GM19193 (cell line): ENCODE measurements at regions not wholly inside any gene's neighbourhood (a gene's known extent, or its start where the extent isn't known, plus 50 kb on each side); places are given as distances from the start of the nearest gene placed in this dataset.

Source experiments
- POLR2A ChIP-seq: IDR thresholded peaks from 4 replicates; pipeline ENCODE4 v1.6.1; 2011; ENCODE audit not compliant: insufficient read depth, insufficient read length; ENCODE audit errors: extremely low read depth

DNA sequence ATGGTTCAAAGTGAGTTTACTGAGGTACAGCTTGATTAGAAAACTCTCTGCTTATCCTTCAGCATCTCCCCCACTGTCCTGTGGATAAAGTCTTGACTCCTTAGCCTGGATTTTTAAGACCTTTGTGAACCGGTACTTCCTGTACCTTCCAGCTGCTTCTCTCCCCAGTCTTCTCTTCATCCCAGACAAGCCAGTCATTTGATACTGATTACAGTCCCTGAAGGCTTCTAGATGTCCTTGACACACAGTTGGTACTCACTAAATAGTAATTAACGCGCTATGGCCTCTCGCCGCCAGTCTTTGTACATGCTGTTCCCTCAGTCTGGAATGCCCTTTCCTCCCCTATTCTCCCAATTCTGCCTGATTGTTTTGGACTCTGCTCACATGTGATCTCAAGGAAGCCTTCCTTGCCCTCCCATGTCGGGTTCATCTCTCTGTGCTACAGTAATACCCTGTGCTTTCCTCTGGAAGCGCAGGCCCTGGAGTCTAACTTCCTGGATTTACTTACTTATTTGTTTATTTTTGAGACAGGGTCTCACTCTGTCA, 50.6 kb upstream of the PTGR2 start:
- TF ChIP-seq POLR2A: no peak

DNA sequence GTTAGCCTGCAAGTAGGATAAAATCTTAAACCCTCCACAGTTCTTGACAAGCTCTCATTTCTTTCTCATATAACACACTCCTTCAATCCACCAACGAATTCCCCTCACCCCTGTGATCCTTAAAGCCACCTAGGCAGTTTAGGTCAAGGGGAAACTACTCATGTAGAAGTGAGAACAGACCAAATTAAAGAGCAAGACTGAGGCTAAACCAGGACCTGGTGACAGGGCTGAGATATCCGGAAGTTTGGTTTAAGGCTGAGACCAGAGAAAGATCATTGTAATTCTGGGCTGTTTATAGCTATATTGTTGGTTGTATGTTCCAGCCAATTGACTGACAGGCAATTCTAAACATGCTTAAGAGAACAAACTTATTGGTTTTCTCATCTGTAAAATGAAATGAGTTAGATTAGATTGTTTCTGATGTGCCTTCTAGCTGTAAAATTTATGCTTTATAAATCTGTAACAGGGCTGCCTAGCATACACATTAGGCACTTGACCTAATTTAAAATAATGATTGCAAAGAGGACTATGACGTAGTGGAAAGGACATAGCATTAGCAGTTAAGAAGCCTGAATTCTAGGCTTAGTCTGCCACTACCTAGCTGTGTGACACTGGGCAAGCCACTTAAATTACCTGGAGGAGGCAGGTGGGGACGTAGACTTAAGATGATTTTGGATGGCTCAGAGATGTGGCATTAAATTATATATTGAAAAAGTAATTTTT, 53.9 kb upstream of the PTGR2 start:
- TF ChIP-seq POLR2A: no peak

DNA sequence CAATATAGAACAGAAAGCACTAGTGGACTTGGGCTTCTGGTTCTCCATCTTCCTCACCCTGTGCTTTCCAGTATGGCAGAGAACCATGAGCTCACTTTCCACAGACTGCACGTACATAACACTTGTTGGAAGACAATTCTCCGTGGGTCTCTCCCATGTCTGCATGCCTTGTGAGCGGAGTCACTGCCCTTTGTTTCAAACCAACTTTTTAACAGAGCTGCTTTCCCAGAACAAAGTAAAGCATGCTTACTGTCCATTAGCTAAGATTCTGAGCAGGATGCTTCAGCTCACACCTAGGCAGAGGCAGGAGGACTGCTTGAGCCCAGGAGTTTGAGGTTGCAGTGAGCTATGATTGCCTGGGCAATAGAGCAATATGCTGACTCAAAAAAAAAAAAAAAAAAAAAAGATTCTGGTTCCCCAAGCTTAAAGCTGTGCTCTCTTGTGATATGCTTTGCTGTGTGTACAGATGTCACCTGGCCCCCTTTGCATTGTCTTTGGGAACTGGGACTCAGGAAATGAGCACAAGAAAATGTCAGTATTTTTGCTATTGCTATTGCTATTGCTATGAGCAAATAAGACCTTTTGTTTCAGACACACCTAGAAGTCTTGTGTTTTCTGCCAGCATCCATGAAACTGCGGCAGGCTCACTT, 54.6 kb upstream of the PTGR2 start:
- no peak for TF ChIP-seq POLR2A

DNA sequence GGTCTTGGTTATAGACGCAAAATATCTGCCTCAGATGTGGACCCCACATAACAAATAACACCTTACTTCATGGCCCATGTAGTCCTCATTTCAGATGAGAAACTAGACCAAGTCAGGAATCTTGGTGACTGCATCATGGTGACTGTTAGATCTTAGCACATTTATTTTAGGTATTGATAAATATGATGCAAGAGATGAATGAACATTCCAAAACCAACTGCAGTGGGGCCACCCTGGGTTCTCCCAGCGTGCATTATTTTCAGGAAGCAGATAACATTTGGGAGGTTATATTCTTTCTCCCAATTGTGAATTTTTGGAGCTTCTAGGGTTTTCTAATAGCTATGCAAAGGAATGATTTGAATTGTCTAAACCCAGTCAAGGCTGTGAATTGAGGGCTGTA, 55.2 kb upstream of the PTGR2 start:
- TF ChIP-seq POLR2A: no peak

DNA sequence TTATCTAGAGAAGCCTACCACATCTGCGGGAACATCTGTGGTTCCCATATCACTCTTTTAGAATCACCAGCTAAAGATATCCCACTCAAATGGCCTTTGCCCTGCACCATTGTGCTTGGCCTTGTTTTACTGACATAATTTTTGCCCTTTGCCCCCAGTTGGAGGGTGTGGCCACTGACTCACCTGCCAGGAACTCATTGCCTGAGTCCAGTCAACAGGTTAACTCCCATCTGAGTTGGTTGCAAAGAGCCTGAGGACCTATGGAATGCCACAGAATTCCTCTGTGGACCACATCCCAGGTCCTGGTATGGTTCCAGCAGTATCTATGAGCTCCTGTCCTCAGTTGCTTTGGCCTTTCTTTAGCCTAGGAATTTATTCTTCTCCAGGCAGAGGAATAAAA, 55.7 kb upstream of the PTGR2 start:
- no peak for TF ChIP-seq POLR2A

DNA sequence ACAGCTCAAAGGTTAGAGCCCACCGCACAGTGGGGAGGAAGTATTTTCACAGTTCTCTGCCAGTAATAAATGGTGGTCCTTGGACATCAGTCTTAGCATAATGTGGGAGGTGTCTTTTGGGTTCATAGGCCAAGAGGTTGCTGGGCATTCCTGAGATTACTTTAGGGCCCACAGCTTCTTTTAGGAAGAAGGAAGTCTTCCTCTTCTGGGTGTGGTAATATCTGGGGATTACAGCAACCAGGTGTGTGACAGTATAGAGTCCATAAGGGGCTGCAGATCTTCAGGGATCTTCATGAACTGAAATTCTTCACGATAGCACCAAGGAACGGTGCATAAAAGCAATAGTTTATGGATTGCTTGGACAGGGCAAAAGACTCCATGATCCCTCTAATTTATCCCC, 56.2 kb upstream of the PTGR2 start:
- TF ChIP-seq POLR2A: no peak

DNA sequence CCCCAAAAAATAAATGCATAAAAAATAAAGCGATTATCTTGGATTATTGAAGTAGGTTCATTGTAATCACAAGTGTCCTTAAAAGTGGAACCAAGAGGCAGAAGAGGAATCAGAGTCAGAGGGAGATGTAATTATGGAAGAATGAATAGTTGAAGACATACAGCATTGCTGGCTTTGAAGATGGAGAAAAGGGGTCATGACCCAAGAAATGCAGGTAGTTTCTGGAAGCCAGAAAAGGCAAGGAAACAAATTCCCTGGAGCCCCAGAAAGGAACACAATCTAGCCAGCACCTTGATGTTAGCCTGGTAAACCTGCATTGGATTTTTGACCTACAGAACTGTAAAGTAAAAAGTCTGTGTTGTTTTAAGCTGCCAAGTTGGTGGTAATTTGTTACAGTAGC, 57.5 kb upstream of the PTGR2 start:
- no peak for TF ChIP-seq POLR2A

DNA sequence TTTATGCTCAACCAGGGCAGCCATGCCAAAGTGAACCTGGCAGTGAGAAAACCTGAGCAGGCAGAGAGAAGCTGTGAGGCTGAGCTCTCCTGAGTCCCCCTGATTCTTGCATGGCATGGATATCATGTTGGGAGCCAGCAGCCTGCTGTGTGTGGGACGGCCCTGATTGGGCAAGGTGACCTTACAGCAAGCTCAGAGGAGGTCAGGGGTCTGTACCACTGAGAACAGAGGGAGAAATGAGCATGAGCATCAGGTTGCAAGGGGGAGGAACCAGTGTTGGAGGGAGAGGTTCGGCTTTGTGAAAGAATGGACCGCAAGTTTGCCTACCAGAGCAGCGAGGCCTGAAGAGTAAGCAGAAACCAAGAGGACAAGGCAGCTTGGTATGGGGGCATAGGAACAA, 59.1 kb upstream of the PTGR2 start:
- no peak for TF ChIP-seq POLR2A

DNA sequence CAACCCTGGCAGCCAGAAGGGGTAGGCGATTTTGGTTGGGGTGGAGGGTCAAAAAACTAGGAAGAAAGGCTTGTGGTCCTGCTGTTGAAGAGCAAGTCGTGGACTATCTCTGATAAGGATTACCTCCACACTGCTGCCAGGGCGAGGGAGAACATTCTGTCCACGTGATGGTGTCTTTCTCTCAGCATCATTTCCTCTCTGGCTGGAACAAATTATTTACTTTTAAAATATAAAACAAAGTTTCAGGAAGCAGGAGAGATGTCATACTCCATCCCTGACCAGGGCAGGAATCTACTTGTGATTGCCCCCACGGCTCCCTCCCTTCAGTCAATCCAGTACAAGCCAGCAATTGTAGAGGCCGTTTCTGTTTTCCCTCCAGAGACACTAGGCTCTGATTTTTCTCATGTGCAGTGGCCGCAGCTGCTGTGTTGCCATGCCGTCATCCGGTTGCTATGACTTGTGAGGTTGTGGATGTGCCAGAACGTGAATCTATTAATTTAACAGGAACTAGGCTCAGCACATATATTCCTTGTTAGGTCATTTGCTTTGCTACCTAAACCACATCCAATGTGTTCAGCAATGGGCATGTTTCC, 61.5 kb upstream of the PTGR2 start:
- TF ChIP-seq POLR2A: no peak

DNA sequence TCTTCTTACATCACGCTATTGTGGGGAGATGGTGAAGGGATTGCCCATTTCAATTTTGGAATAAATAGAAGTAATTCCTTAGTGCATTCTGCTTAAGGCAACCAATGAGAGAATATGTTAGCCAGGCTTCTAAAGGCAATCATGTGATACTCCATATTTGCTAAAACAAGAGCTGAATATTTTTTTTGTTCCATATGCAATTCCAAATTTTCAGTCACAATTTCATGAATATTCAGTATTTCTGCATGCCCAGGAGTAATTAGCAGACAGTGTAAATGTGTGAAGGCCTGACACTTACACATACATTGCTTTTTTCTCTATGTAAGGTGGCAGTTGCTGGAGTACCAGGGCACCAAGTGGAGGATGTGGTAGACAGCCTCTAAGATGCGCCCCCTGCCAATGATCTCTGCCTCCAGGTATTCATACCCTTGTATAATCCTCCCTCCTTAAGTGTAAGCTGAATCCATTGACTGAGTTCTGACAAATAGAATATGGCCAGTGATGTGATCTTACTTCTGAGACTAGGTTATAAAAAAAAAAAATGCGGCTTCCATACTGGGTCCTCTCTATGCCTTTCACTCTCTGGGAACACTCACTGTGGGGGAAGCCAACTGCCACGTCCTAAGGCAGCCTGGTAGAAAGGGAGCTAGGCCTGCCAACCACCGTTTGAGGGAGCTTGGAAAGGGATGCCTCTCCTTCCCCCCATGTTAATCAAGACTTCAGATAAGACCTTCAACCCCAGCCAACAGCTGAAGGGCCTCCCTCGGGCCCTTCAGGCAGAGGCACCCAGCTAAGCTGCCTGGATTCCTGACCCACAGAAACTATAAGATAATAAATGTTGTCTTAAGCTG, 62.7 kb upstream of the PTGR2 start:
- no peak for TF ChIP-seq POLR2A

DNA sequence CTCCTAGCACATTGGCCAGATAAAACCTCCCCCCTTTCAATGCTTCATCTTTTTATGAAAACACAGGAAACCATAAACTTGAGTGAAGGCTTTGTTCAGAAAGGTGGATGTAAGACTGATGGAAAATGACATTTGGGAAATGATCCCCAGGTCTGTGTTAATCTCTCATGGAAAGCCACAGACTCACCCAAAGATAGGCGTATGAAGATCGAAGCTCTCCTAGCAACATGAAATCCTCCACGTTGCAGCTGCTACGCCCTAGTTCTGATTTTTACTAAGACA, 63.4 kb upstream of the PTGR2 start:
- no peak for TF ChIP-seq POLR2A

DNA sequence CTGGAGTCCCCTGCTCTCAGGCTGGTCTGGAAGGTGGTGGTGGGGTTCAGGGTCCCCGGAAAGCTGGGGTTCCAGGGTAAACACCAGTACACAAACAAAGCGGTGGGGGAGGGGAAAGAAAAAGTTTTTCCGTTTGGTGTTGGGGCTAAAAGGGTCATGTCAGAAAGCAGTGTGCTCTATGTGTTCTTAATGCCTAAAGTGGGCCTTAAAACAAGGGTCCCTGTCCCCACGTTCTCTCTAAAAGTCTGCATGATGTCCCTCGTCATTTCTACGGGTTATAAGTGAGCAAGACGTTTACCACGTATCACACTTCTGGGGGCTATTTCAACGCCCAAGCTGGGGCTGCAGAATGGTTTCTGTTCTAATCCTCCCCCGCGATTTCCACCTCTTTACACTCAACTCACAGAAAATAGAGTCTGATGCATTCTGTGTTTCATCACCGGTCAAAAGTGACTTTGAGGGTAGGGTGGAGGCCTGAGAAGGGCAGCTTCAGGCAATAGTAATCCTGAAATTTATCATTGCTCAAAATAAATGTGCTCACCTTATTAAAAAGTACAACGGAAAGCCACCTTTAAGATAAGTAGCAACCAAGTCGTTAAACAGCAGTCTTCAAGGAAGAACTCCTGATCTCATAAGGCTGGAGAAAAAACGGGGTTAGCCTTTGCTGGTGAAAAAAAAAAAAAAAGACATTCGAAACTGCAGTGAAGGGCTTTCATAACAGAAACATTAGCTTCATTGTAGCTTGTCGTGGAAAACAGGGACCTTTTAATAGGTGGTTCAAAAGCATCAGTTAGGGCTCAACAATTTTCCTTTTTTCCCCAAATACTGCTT, 63.9 kb upstream of the PTGR2 start:
- TF ChIP-seq POLR2A: peak; percentile 1

DNA sequence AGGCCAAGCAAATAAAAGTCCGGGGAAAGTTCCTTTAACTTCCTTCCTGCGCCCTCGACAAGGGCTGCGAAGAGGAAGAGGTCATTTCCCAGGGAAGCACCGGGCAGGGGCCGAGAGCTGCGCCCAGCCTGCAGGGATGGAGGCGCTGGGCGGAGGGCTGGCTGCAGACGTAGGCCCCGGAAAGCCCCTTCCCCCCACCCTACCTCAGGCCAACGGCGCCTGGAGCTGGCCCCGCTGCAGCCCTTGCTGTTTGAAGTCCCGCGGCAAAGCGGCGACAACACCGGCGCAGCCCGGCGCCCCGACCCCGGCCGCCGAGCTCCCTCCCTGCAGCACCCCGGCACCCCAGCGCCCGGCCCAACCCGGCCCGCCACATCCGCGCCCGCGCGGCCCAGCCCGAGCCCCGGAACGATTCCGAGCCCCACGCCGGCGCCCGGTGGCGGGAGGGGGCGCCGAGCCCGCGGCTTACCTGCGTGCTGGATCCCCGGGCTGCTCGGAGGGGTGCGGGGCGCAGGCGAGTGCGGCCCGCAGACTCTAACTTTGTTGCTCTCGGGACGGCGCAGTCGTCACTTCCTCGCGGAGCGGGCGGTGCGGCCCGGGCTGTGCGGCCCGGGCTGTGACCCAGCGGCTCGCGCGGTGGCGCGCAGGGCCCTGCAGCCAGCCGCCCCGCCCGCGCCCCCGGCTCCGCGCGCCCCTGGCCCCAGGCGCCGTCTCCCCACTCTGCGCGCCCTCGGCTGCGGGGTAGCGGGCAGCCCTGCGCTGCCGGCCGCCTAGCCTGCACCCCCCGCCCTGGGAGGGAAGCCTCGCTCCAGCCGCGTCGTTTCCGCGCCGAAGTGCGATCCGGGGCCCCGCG, 64.8 kb upstream of the PTGR2 start:
- TF ChIP-seq POLR2A: peak; percentile 69

DNA sequence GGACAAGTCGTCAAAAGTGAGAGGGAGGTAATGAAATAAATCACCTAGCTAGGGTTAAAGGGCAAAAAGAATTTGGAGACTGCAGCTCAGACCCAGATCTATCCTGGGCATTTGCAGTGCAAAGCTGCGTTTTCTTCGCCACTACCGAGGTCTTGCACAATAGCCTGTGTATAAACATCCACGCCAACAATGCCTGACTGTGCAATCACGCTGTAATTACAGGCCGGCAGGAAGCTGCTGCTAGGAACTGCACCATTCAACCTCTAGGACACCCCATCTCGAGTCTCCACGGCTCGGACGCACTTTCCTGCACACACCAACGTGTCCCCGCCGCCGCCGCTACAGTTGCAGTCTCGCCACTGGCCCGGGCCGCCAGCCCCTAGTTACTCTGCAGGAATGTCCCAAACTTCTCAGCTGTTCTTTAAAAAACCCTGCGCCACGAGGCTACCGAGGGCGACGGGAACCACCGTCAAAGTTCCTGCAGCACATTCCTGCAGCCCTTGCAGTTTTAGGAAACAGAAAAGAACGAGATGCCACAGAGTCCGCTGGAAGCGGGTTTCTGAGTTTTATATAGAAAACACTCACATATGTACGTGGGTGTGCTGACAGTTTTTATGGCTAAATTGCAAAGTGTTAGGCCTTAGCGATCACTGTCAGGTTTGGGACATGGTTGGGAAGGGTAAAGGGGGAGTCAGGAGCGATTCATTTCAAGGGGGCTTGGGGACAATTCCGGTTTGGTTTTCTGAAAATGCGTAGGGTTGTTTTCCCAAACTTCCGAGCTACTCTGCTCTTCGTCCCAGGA, 65.6 kb upstream of the PTGR2 start:
- peak; percentile 42 for TF ChIP-seq POLR2A
